ENCODE measurements at regions not wholly inside any gene's neighbourhood (a gene's known extent, or its start where the extent isn't known, plus 50 kb on each side); places are given as distances from the start of the nearest gene placed in this dataset.

DNA sequence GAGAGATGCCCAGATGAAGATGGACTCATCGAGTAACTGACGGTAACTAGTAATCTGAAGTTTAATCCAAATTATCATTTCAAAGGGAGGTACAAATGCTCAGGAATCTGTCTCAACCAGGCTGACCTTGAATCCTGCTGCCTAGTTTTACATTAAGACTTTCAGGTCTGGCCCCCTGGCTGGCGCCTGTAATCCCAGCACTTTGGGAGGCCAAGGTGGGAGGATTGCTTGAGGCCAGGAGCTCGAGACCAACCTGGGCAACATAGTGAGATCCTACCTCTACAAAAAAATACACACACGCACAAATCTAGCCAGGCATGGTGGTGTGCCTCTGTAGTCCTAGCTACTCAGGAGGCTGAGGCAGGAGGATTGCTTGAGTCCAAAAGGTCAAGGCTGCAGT, 95.7 kb upstream of the AKT3 start:
- TF ChIP-seq CTCF (conservative IDR thresholded peaks at IDR 0.05; ENCODE audit: low read depth, low read length), result no peak
- H3K4me3 ChIP-seq (ENCODE audit: low read depth, low read length), result no peak overlapping the region
- no peak for DNase-seq (ENCODE audit: low read depth)

GRCh38 chr1:243944429-243945160, 94.6 kb upstream of the AKT3 start:
- TF ChIP-seq CTCF (conservative IDR thresholded peaks at IDR 0.05; ENCODE audit: low read depth, low read length), result no peak
- peak; percentile 73 for DNase-seq (ENCODE audit: low read depth)
- no peak overlapping the region for H3K4me3 ChIP-seq (ENCODE audit: low read depth, low read length)

DNA sequence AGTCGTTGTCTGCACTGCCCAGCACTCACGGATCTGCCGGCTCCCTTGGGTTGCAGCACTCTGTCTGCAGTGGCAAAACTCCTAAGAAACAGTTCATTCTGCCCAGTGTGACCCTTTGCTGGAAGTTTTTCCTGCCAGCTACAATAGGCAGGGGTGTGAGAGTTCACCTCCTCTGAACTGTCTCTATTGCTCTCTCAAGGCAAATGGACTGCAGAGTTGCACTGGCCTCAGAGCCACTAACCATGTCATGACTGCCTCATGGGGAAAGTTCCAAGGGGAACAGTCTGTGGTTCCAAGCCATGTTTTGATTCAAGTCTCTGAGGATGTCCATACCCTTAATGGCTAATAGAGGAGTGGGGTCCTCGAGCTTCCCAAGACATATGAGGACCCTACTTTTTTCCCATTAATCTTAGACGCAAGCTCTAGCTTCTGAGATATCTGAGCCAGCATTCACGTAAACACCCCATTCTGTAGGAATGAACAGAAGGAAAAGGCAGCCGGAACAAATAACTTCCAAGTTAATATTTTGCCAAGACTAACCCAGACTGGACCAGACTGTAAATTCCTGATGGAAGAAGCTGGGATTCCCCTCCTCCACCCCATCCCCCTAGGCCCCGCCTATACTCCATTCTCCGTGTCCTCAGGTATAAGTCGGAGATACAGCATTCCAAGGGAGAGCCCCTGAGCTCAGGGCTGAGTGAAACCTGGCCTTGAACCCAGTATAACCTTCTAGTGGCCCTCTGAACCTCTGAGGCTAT, 93.8 kb upstream of the AKT3 start:
- no peak for TF ChIP-seq CTCF (conservative IDR thresholded peaks at IDR 0.05; ENCODE audit: low read depth, low read length)
- DNase-seq (ENCODE audit: low read depth), result no peak
- no peak overlapping the region for H3K4me3 ChIP-seq (ENCODE audit: low read depth, low read length)

DNA sequence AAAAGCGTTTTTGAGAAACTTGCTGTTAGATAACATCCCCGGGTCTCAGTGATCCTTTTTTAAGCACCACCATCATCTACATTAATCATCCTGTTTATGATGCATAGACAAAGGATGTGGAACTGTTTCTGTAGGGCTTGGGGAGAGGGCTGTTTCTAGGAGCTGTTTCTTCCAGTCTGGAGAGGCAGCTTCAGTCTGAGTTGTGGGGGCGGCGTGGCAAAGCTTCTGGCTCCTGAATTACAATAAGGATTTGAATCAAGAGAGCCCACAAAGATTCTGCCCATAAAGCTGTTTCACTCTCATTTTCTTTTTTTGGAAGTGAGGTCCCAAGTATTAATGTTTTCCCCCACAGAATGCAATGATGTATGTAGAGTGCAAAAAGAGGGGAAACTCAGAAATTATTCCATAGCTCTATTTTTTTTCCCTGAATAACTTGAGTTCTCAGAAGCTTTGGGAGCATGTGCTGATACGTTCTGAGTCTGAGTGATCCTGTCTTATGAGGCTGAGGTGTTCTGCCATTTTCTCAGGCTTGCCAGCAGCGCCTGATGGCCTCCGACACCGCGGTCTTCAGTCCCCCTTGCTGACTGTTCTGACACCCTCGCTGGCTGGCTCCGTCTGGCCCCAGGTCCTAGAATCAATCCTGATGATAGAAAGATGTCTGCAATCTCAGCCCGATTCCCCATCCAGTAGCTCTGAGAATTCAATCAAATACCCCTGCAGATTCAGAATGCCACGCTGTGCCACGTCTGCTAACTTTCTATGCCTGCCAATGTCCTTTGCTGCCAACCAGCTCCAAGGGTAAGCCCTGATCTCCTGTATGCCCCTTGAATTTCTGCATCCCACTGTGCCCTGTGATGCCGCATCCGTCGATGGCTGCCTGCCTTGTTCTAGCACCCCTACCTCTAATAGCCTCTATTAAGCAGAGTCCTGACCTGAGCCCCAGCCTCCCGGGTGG, 92.4 kb upstream of the AKT3 start:
- TF ChIP-seq CTCF (conservative IDR thresholded peaks at IDR 0.05; ENCODE audit: low read depth, low read length), result no peak
- DNase-seq (ENCODE audit: low read depth), result no peak
- no peak overlapping the region for H3K4me3 ChIP-seq (ENCODE audit: low read depth, low read length)

- no peak for DNase-seq (ENCODE audit: low read depth)
- no peak for TF ChIP-seq CTCF (conservative IDR thresholded peaks at IDR 0.05; ENCODE audit: low read depth, low read length)
- H3K4me3 ChIP-seq (ENCODE audit: low read depth, low read length), result no peak overlapping the region
Observed at GRCh38 chr1:243940451-243940850, 90.4 kb upstream of the AKT3 start.

- no peak overlapping the region for H3K4me3 ChIP-seq (ENCODE audit: low read depth, low read length)
- no peak for TF ChIP-seq CTCF (conservative IDR thresholded peaks at IDR 0.05; ENCODE audit: low read depth, low read length)
- peak; percentile 45 for DNase-seq (ENCODE audit: low read depth)
Observed at GRCh38 chr1:243939167-243939848, 89.3 kb upstream of the AKT3 start.

All from choroid plexus epithelial cell (primary cell).